EH (cell line): ENCODE measurements at regions not wholly inside any gene's neighbourhood (a gene's known extent, or its start where the extent isn't known, plus 50 kb on each side); places are given as distances from the start of the nearest gene placed in this dataset.
"Not testable (repeated sequence)": the region's sequence is repeated elsewhere in the genome, so short reads cannot be mapped to it uniquely, and the experiment has no call there.

Experiments used
- DNase-seq: peaks from one replicate; pipeline ENCODE4 v3.0.0-alpha.2; 2015; ENCODE audit warnings: low read depth

DNA sequence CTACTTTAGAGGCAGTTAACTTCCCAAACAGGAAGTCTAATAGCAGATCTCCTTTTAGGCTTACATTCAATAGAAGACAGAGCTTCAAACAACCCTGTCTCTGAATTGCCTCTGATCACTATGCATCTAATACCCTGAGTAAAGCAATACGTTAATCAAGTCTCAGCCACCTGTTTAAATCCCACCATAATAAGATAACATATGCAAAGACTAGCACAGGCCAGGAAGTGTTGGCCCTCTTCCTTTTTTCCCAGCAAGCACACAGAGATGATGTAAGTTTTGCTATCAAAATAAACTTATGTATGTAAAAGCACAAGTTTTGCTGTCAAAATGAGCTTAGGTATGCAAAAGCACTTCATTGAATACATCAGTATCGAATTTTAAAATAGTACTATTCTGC, 385.5 kb downstream of the RND3 start:
- no peak for DNase-seq

DNA sequence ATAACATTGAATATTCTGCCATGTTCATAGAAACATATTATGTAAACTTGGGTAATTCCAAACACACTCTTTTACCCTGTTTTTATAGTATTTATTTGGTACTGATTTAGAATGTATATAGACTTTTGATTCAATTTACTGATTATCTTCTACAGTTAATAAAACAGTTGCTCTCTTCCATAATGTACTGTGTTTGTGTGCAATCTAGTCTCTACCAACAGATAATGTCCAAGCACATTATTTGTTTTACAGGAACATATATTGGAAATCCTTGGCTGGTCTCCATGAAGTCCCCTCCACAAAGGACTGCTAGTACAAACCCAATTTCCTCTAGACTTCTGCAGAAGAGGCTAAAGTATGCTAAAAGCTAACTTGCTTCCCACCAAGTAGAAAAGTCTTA, 386.6 kb downstream of the RND3 start:
- no peak for DNase-seq

DNA sequence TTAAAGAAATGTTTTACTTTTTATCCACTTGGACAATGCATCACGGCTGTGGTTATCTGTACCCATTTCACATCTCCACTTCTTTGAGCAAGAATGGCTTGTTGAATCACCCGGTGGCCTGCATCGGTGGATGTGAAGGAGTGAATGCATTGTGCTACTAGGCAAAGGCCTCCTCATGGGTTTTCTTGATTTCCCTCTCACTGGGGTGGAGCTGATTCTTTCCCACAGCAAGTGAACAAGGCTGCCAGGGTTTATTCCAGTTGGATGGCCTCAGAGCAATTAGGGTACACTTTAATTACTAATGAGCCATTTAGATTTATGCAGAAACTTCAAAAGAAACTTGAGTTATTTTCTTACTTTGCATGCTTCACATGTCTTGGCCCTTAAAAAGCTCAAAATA, 387.1 kb downstream of the RND3 start:
- DNase-seq: no peak

DNA sequence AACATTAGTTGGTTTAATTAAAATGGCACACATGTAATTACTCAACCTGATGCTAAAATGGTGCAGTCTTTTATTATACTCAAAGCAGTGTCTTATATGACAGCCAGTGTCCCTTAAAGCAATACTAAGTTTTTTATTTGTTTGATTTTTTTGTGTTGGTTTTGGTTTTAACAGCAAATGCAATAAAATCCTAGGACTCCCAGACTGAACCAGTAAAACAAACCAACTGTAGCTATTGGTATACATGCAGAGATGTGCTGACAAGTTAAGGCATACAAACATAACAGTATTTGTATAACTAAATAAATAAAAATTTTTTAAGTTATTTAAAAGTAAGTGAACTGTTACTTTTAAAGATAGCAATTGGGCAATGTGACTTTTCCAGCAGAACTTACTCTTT, 387.7 kb downstream of the RND3 start:
- DNase-seq: no peak

DNA sequence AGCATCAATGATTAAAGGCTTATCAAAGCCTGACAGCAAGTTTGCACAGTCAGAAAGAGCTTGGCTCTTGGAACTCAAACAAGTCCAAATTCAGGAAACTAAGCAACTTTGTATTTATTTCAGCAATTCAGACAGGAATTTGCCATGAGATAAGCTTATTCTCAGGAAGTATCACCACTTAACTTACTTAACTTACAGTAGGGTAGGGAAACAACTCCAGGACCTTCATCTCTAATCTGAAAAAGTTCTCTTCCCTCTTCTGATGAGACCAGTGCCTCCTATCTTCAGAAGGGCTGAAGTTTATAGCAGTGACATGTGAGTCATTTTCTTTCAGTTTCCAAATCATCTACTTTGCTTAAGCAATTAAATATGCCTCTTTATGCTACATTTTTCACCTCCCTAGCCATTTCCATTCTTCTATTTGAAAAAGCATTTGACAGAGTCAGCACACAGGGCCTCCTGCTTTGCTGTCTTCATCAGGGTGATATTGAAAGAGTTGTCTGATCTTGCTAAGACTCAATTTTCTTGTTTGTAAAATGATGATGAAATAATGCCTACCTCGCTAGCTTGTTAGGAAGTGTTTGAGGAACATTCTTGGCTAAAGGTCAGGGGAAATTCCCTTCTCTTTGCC, 389.5 kb downstream of the RND3 start:
- DNase-seq: peak; percentile 53

DNA sequence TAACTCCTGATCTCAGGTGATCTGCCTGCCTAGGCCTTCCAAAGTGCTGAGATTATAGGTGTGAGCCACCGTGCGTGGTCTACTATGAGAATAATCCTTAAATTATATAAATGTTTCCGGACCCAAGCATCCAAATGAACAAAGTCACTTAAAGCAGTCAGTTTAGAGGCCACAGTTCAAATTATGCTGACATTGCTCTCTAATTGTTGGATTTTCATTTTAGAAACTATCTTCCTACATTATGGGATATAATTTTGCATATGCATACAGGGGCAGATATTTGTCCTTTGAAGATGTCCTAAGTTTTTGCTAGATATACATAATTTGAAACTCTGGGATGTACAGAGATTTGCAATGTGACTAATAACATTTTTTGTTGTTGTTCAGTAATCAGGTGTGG, 390.1 kb downstream of the RND3 start:
- no peak for DNase-seq

DNA sequence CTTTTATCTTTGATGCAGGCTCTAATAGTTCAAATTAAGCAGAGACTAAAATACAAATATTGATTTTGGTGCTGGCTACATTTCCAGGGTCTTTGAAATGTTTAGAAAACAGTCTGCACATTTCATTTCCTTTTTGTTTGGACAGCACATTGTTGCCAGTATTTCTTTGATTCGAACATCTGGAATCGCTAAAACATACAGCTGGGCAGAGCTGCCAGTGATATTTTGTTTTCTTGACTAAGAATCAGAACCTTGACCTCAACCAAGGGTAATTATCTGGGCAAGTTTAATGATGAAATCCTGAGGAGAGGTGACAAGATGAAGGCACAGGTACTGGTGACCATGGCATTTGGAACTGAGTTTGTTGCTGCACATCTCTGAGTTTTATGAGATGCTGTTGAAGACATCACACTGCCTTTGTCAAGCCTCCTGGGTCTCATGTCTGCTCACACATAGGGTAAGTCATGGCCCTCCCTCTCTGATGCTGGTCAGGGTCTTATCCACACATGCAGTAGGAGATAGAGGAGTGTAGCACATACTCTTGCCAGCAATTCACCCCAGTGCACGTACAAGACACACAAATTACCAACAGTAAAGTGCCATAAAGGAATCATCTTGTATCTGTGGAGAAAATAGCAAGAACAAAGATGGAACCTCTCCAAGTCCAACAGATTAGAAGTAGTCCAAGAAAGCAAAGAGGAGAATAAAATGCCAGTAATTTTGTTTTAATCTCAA, 391.9 kb downstream of the RND3 start:
- no peak for DNase-seq

DNA sequence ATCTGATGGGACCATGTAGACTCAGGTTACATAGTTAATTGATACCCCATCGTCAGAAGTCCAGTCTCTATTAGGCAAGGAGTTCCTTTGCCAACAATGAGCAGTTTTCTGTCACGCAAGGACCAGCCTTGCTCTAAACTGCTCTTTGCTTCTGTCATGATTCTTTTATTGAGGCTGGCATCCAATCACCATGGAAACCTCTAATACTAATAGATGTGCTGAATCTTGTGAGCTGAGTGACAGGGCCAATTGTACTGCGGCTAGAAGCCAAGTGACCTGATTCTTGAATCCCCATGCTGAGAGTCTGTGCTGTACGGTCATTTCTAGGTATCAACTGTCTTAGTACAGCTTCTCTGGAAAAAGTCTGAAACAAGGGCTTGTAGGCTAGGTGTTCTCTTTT, 395.6 kb downstream of the RND3 start:
- DNase-seq: no peak

DNA sequence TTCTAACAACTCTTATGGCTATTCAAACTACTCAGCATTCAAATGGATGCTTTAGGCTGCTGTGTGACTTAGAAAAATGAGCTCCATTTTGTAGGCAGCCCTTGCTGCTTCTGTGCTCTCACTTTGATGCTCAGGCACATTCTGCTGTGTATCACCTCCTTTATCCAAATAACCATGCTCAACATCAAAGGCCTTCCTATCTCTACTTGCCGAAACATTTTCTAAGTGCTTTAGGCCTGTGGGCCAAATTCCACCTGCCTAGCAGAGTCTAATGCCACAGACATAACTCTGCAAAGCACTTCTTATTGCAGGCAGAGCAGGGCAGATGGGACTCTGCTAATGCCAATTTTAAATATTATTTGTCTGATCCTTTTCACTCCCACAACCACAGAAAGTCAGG, 397.4 kb downstream of the RND3 start:
- no peak for DNase-seq

DNA sequence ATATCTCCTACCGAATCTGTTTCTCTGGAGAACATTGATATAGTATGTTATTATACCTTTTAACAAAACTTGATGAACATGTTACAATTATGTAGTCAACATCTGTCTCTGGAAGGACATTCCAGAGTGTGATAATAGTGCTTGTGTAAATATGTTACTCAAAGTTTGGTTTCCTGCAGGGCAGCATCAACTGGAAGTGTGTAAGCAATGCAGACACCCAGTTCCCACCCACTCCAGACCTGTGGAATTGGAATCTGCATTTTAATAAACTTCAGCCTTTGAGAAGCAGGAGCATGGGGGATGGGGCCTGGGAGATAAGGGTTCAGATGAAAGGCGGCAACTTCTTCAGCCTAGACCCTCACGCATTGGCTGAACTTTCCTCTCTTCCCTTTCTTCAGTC, 398.9 kb downstream of the RND3 start:
- DNase-seq: peak; percentile 12

DNA sequence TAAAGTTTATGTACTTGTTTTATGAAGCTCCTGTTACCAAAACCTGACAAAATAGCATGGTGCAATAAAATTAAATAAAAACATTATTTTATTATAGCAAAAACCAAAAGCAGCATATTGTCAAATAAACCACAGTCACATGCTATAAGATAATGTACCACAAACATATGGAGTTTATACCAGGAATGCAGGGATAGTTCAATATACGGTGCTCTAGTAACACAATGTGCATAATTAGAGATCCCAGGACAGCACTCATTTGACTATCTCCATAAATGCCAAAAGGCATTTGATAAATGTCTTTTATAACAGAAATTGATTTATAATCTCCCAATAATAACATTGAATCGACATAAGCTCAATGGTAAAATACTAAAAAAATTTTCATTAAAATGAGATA, 402.0 kb downstream of the RND3 start:
- no peak for DNase-seq

DNA sequence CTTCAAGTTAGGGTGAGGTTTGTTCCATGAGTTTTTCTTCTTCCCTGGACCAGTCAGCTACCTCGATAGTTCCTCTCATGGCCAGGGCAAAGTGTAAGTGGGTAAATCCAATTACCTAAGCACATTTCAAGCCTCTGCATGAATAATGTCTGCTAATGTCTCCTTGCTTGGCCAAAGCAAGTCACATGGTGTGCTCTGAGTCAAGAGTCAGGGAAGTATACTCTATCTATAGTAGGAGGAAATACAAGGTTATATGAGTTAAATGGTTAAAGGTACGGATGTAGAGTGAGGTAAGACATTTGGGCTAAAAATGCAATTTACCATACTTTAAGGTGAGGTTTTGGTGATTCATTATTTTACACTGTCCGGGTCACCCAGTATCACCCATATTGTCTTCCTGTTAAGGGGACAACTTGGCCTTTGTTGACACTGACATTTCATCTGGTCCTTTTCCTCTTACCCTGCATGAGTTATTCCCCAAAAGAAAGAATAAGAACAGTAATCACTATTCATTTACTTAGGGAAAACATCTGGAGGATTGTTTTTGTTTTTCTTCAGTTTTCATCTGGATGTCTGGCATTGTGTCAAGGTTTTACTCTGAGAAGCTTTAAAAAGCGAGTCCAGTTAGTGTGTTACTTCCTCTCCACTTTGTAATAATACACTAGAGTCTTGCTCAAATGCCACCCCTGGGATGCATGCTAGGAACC, 405.5 kb downstream of the RND3 start:
- DNase-seq: peak; percentile 15

DNA sequence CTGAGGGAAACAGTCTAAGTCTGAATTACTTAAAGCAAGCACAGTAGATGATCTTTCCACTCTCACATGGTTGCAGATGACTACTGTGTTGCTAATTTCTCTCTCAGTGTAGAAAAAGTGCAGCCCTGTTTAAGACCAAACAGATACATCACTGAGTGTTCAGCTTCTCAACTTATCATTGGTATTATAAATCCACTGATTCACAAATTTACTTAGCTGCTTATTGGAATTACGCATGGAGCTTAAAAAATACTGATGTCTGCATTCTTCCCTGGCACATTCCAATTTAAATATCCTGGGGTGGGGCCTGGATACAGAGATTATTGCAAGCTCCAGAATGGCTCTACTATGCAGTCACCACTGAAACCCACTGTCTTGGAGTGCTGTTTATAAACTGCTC, 411.2 kb downstream of the RND3 start:
- peak; percentile 62 for DNase-seq

DNA sequence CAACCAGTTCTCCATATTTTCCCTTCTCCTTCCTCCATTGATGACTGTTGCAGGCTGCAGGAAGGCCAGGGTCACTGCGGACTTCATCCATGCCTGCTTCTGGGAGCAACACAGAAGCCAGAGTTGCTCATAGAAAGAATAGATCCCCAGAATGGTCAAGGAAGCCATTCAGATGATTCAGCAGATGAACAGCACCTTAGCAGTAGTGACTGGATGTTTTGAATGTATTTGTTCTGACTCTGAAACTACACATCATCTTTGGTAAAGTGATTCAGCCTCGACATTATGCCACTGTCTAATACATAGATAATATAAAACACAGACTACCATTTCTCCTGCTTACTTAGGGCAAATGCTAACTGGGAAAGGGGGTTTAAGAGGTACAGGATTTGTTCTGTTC, 411.6 kb downstream of the RND3 start:
- DNase-seq: peak; percentile 80

DNA sequence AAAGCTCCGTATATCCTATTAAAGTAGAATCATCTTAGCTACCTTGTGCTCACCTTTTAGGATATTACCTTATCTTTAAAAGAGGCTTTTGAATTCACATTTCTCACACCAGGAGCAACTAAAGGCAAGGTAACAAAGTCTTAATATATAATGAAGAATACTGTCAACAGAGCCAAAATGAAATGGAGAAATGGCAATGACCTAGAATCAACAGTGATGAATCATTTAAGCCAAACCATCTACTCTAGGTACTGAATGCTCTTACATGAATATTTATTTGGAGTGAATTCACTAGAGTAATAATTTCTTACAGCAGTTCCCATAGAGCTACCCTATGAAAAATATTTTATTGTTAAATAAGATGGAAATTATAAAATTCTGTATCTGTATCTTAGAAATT, 421.0 kb downstream of the RND3 start:
- no peak for DNase-seq

DNA sequence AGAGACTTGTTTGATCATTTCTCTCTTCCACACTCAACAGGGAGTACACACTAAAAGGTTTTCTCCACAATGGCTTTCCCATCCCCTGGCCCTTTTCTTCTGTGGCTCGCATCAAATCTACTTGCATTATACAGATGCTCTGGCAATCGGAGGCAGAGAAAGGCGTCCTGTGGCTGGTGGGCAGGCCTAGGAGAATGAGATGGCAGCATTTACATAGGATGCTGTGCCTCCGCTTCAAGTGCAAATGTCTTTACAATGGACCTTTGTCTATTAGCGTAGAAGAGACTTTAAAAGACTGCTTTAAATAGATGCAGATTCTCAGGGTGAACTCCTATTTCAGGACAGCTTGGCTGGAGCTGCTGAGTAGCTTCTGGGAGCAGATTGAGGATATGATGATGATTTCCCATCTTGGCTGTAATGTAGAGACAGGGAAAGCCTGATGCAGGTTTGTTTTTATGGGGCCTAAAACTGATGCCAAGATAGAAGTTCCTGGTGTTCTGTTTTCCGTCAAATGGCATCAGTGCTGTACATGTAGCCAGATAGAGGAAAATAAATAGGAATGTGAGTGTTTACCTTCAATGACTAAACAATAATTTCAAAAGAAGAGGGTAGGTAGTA, 423.4 kb downstream of the RND3 start:
- no peak for DNase-seq

DNA sequence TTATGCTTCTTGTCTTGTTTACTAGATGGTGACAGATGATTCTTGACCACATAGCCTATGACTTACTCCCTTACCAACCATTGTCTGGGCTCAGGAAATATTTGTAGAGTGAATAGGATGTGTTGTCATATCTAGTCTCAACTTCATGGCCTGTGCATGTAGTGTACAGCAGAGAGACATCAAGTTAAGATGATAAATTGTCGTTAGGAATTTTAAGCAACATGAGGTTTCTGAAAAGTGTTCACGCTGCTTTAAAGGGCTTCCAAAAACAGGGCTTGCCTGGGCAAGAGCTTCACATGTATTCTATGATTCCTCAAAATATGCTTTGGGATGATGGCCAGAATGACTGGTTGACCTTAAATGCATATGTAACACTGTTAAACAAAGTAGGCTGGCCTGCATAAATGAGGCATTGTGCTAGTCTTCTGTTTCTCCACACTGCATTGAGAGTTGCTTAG, 424.0 kb downstream of the RND3 start:
- peak; percentile 86 for DNase-seq

DNA sequence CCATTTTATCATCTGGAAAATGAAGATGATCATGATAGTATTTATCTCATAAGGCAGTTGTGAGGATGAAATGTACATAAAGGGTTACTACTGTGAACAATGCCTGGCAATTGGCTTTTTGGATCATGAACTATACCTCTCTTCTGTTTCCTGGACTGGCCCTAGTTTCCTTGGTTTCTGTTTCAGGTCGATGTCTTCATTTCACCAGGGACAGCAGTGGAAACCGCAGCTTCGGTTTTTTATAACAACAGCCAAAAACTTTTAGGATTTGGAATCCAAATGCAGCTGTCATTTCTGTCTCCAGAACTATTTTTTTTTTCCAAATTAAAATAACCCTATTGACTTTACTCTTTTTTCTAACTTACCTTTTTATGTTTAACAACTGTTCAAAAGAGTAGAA, 425.1 kb downstream of the RND3 start:
- no peak for DNase-seq

DNA sequence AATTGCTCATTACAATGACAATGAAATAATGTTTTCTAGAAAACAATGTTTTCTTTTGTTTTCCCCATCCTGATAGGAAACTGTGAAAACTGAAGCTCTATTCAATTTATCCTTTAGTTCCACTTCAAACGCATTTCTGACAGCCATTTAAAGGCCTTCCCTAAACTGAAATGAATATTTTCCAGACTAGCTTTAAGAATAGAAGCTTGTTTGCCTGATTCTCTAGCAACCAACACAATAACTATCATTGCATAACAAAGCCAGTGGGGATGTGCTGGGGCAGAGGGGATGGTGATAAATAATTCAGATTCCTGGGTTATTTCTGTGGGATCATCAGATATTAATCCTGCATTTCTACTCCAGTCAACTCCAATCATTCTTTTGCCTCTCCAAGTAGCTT, 427.1 kb downstream of the RND3 start:
- DNase-seq: no peak

DNA sequence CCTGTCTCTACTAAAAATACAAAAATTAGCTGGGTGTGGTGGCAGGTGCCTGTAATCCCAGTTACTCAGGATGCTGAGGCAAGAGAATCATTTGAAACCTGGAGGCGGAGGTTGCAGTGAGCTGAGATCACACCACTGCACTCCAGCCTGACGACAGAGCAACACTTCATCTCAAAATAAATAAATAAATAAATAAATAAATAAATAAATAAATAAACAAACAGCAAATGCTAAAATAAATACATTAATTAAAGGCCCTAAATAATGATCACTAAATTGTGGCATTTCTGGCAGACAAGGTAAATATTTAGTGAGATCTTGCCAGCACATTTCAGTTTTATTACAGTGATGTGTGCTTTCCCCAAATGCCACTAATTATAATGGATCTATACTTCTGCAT, 427.8 kb downstream of the RND3 start:
- not testable (repeated sequence) for DNase-seq

DNA sequence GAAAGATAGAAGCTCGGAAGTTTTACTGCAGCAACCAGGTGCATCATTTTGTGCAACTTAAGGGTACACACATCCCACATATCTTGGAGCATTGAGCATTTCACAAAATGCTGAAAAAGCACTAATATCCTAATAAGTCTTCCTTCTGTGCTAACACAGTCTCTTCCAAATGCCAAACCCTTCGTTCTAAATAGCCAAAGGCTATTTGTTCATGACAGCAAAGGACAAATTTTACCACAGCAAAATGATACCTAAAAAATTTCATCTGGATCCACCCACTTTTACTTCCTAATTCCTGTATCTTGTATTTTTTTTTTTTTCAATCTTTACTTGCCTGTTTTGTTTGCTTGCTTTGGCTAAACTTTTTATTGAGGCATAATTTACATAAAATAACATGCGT, 435.0 kb downstream of the RND3 start:
- no peak for DNase-seq

DNA sequence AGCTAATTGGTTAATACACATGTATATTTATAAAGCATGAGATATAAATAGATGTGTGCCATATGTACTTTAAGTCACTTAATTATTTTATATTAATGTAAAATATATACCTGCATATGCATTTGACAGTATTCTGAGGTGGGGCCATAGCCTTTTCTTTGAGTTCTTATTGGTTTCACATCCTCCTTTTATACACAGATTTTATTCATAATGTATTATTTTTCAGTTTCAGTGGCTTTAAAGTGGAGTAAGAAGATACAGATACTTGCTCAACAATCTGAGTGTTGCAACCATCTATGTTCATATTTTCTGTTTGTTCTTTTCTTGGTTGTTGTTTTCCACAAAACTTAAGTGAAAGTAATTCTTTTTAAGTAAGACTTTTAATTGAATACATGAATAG, 436.5 kb downstream of the RND3 start:
- no peak for DNase-seq

DNA sequence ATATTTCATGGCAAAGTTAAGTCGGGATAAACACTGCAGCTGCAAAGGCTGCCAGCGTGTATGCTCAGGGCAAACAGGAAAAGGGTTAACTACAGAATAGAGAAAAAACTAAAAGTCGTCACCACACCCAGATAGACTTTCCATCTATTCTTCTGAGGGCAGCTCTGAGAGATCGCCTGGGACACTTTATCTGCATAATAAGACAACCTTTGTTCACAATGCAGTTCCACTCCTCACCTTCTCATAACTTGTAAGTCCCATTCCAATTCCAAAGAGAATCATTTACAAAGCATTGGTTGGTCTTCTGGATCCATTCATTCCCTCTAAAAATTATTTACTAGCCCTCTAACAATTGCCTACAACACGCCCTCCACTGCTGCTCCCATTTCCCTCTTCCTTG, 437.4 kb downstream of the RND3 start:
- DNase-seq: no peak
